ENCODE measurements at regions not wholly inside any gene's neighbourhood (a gene's known extent, or its start where the extent isn't known, plus 50 kb on each side); places are given as distances from the start of the nearest gene placed in this dataset.

DNA sequence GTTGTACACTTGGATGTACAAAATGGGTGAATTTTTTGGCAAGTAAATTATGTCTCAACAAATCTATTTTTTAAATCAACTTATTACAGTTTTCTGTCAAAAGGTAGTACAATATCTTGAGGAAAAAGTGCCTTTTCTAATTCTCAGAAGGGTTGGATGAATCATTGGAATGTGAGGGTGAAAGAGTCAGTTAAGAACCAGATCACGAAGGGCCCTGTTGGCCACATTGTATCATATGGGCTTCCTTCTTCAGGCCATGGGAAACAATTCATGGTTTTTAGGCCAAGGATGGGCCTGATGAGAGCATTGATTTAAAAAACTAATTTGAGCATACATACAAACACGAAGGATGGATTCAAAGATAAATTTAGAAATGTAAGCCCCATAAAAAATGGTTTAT is 503.7 kb downstream of the TNS3 start:
- POLR2A ChIA-PET: no interaction called here
- H3K4me3 ChIP-seq (ENCODE audit: low read depth, low read length): no peak overlapping the region
- CTCF ChIA-PET: interaction anchor here (1.9 to 2.4 kb wide), 2 partner anchors 10 to 92 kb away, joined by 5 to 7 read pairs; no protein-coding TSS in a partner anchor
- TF ChIP-seq, protein P1, sequence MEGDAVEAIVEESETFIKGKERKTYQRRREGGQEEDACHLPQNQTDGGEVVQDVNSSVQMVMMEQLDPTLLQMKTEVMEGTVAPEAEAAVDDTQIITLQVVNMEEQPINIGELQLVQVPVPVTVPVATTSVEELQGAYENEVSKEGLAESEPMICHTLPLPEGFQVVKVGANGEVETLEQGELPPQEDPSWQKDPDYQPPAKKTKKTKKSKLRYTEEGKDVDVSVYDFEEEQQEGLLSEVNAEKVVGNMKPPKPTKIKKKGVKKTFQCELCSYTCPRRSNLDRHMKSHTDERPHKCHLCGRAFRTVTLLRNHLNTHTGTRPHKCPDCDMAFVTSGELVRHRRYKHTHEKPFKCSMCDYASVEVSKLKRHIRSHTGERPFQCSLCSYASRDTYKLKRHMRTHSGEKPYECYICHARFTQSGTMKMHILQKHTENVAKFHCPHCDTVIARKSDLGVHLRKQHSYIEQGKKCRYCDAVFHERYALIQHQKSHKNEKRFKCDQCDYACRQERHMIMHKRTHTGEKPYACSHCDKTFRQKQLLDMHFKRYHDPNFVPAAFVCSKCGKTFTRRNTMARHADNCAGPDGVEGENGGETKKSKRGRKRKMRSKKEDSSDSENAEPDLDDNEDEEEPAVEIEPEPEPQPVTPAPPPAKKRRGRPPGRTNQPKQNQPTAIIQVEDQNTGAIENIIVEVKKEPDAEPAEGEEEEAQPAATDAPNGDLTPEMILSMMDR (IDR thresholded peaks at IDR 0.05; ENCODE audit: insufficient read depth, low read length, missing control alignments): no peak
- DNase-seq (ENCODE audit: low read depth, low spot score): no peak

DNA sequence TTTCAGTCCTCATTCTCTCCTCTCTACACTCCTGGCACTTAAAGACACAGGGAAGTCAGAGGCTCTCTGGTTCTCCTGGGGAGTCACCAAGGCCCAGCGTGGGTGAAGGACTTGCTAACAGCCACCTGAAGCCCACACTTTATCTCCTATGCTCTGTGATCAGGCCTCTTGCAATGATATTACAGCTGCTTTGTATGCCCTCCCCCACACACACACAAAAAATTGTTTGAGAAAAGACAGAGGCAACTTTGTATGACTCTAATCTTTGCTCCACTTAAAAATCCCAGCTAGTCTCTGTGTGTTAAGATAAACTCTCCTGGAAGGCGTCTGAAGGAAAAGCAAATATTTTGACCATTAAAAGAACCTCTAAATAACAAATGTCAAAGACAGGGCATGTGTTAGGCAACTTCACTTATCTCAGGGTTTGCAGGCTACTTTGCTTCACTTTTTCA is 507.2 kb downstream of the TNS3 start:
- DNase-seq (ENCODE audit: low read depth, low spot score): no peak
- TF ChIP-seq, protein P1 (IDR thresholded peaks at IDR 0.05; ENCODE audit: insufficient read depth, low read length, missing control alignments): no peak
- POLR2A ChIA-PET: no interaction called here
- CTCF ChIA-PET: interaction anchor here (0.9 to 2.3 kb wide), 3 partner anchors 10 to 1157 kb away, joined by 3 to 6 read pairs (median 5); no protein-coding TSS in a partner anchor
- H3K4me3 ChIP-seq (ENCODE audit: low read depth, low read length): no peak overlapping the region

DNA sequence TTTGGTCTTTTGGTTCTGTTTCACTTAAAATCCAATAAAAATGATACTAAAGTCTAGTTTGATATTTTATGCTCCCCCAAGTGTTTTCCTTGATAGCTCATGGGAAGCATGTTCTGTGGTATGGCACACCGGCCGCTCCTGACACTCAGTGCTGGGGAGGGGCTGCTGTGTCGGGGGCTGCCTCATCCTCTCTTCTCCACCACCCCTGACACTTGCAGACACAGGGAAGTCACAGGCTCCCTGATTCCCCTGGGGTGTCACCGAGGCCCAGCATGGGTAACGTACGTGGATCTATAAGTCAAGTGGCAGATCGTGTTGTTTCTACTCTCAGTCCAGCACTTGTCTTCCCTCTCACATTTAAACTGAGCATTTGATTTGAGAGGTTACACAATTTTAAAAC is 508.6 kb downstream of the TNS3 start:
- TF ChIP-seq, protein P1 (IDR thresholded peaks at IDR 0.05; ENCODE audit: insufficient read depth, low read length, missing control alignments): no peak

DNA sequence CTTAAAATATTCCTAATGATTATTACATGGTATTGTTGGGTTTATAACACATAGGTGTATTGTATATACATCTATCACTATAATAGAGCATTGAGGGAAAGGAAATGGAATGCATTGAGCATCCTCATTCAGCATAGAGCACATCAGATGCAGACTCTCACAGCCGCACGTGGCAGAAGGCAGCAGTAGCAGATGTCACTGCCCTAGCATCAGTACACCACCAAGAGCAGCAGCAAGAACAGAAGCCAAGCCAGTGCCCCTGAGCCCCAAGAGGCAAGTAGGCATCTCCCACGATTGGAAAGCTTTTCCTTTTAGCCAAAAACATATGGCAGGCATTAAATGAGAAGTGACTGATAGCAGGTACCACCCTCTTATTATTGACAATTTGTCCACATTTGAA is 510.0 kb downstream of the TNS3 start:
- ChIA-PET CTCF (no interaction called here), POLR2A (no interaction called here)
- TF ChIP-seq, protein P1 (IDR thresholded peaks at IDR 0.05; ENCODE audit: insufficient read depth, low read length, missing control alignments): no peak
- DNase-seq (ENCODE audit: low read depth, low spot score): no peak
- no peak overlapping the region for H3K4me3 ChIP-seq (ENCODE audit: low read depth, low read length)

More for the DNA sequence above, 508.6 kb downstream of the TNS3 start:
- CTCF ChIA-PET: no interaction called here
- POLR2A ChIA-PET: no interaction called here
- no peak for DNase-seq (ENCODE audit: low read depth, low spot score)
- no peak overlapping the region for H3K4me3 ChIP-seq (ENCODE audit: low read depth, low read length)

DNA sequence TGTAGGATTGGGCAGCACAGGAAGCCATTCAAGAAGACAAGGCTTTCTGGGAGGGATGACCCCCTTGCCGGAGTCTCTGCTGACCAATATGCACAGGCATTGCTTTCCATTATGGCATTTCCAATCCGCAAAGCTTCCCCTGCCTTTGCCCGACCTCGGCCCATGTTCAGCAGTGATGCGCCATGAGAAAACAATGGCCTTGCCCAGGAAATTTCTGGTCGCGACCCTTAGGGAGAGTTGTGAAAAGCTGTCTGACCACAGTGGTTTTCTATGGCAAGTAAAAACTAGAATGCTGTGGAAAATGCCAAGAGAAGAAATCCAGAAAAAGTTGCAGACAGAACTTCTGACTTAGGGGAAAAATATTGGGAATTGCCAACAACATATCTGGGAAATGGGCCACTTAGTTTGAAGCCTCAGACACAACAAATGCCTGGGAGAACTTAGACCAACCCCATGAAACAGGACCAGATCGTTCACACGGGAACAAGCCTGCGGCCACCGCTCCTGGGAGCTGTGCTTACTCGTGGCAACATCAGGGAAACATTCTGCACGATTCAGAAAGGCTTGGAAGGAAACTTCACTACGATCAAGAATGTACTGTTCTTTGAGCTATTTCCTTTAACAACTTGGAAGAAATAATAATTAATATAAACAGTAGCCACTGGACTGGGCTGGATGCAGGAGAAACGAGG is 512.4 kb downstream of the TNS3 start:
- no peak for DNase-seq (ENCODE audit: low read depth, low spot score)
- H3K4me3 ChIP-seq (ENCODE audit: low read depth, low read length): no peak overlapping the region
- TF ChIP-seq, protein P1 (IDR thresholded peaks at IDR 0.05; ENCODE audit: insufficient read depth, low read length, missing control alignments): no peak
- CTCF ChIA-PET: no interaction called here
- POLR2A ChIA-PET: no interaction called here

DNA sequence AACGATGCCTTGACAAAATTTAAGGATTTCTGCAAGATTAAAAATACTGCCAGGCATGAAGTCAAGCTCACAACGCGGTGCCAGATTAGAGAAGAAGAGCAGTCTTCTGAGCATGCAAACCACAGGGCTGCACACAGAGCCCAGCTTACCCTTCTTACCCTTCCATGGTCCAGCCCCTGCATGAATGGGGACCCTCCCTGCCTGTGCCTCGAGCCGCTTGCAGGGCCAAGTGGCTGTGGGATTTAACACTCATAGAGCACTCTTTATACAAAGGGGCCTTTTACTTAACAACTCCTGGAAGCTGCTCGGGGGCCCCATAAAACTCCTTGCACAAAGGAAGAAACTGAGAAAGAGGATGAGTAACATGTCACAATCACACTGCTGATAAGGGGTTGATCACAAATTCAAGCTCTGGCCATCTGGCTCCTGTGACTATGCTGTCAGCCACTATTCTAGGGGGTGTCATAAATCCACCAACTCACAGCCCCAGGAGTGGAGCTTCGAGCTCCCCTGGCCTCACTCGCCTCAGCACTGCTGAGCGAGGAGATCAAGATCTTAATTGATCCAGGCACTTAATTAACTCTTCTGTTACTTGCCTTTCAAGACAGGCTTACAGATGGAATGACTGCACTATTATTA is 514.8 kb downstream of the TNS3 start:
- TF ChIP-seq, protein P1 (IDR thresholded peaks at IDR 0.05; ENCODE audit: insufficient read depth, low read length, missing control alignments): no peak
- H3K4me3 ChIP-seq (ENCODE audit: low read depth, low read length): no peak overlapping the region
- CTCF ChIA-PET: no interaction called here
- DNase-seq (ENCODE audit: low read depth, low spot score): no peak
- POLR2A ChIA-PET: no interaction called here

Data from AG04449 (cell line).